DMS153 treated with DMSO at 0.1 percent for 48 hours (cell line): ENCODE measurements at regions not wholly inside any gene's neighbourhood (a gene's known extent, or its start where the extent isn't known, plus 50 kb on each side); places are given as distances from the start of the nearest gene placed in this dataset.
"Not testable (repeated sequence)": the region's sequence is repeated elsewhere in the genome, so short reads cannot be mapped to it uniquely, and the experiment has no call there.

Source experiments
- DNase-seq: peaks from one replicate; lab custom pipeline; 2025; ENCODE audit not compliant: unreplicated experiment; lab: John Stamatoyannopoulos, UW

DNA sequence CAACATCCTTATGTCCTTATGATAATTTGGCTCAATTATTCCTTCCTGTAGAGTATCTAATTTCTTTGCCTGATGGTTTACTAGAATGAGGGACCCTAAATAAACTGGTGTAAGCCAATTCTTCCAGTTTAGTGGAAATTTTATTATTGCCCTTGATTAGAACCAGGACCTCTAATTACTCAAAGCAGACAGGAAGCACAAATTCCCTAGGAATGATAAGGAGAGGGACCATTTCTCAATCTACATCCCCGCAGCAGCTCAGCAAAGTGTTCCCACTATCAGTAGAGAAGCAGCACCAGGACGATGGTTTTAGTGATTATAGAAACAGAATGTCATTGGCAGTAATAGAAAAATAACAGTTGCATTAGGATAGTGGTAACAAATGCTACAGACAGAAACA lies 97.1 kb downstream of the PLPPR4 start:
- DNase-seq, result no peak

DNA sequence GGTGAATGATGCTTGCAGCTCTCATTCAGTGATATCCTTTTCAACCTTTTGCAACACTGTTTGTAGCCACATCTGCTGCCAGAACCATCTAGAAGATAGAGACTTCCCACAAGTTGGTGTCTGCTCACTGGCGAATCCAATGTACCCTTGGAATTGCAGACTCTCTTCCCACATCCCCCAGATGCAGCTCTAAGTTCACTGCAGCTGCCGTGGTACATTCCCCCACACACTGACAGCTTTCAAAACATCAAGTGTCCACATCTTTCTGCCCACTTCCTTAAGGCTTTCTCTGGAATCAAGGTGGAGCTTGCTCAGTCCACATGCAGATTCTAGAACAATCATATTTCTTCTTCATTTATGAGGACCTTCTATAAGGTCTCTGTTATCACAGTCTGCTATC lies 99.2 kb downstream of the PLPPR4 start:
- no peak for DNase-seq

DNA sequence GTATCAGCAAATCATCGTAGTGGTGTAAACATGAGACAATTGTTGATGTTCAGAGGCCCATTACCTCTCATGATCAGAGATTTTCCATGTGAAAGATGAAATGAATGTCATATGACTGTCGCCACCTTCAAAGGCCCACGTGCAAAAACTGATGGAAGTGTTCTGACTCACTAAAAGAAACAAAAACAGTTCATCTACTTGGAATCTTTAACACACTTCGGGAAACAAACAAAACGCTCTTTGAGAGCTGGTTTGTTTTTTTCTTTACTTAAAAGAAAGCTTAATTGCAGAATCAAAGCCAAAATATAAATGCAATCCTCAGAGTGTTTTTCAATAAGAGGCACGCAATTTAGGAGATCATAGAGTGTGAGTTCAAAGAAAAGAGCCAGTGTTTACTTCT lies 100.8 kb downstream of the PLPPR4 start:
- DNase-seq, result no peak

DNA sequence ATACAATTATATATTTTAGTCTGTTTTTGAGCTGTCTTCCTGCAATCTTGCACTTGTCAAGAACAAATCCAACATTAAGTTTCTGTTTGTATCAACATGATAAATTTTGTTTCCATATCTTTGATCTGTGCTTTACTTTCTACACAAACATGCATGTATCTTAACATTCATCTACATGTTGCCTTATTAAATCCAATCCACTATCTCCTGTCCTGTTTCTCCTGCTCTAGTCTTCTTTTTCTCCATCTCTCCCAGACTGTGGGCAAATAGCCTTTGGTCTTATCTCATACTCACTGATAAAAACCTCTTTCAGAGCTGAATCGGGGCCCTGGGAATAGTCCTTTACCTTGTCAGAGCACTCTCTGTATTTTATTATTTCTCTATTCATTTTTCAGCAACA lies 101.3 kb downstream of the PLPPR4 start:
- DNase-seq, result no peak

DNA sequence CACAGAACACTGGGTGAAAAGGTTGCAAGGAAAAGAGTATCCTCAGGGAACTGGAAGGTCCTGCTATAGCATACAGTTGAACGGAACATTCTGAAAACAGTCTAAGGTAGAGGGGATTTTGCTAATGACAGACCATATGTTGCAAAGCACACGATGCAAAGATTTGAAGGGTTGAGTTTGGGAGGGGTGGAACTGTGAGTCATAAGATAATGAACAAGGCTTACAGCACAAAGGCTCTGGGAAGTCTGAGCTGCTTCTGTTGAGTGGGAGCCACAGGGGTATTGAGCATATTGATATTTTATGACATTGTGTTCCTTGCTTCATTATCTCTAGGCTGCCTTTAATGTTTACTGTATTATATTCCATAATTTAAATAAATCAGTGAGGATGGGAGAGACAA lies 104.9 kb downstream of the PLPPR4 start:
- DNase-seq, result no peak

DNA sequence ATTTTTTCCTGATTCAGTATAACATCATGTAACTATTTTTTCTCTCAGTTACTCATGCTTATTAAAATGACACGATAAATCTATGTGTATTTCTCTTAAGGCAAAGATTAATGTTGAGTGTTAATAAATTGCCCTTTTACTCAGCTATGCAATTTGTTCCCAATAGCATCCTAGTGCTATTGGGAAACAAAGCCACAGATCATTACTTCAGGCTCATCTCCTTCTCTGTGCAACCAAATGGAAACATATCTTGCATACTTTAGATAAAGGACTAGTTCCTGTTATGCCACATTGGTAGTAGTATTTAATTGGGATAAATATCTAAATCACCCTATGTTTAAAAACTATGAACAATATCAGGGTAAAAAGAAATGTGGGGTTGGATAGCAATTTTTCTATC lies 106.2 kb downstream of the PLPPR4 start:
- no peak for DNase-seq

DNA sequence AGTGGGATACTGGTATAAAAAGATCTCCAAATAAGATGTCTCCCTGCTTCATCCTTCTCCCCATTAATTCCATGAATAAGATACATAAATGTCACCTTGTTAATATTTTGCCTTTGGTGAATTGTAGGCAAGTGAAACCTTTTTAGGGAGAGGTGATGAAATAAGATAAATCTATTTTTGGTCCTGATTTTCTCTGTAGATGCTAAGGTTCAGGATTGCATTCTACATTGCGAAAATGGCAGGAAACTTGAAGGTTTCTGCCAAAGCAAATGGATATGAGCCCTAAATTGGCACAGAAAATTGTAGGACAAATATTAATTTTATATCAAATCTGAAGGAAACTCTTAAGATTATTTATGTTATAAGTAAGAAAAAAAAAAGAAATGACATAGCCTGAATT lies 107.1 kb downstream of the PLPPR4 start:
- DNase-seq, result no peak

DNA sequence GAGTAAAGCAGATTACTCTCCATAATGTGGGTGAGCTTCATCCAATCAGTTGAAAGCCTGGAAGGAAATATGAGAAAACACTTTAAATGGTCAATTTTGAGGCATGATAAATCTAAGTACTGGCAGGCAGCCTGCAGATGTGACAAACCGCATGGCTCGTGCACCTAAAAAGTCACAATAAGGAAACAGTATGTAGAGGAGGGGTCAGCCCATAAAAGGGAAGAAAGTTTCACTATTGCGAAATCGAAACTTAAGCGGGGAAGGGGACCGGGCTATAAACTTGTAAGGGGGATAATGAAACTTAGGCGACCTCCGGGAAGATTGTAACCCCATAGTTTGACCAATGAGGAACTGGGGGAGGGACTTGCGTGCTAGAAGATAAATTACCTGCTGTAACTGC lies 109.8 kb downstream of the PLPPR4 start:
- DNase-seq, result no peak

DNA sequence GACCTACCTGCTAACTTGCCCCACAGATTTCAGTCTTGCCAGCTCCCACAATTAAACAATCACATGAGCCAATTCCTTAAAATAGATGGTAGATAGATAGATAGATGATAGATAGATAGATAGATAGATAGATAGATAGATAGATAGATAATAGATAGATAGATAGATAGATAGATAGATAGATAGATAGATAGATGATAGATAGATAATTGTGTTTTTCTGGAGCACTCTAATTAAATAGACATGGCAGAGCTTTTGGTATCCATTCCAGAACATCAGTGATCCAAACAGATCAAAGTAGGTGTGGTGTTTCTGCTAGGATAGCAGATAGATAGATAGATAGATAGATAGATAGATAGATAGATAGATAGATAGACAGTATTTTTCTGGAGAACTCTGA lies 110.4 kb downstream of the PLPPR4 start:
- DNase-seq, result not testable (repeated sequence)

DNA sequence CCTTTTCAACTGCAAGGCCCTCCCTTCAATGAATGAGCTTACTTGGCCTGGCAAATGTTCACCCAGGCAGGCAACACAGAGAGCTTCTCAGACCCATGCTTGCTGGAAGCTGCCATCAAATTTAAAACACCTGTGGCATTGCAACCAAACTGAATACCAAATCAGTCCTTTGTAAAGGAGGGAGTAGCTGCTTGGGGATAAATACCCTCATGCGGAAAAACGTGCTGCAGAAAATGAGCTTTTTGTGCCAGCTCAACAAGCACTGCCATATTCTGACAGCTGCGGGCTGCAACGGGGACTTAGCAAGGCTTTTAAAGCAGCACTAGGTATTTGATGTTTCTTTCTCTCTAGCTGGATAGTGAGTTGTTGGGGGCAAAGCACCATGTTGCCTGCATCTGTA lies 119.7 kb downstream of the PLPPR4 start:
- DNase-seq, result no peak

DNA sequence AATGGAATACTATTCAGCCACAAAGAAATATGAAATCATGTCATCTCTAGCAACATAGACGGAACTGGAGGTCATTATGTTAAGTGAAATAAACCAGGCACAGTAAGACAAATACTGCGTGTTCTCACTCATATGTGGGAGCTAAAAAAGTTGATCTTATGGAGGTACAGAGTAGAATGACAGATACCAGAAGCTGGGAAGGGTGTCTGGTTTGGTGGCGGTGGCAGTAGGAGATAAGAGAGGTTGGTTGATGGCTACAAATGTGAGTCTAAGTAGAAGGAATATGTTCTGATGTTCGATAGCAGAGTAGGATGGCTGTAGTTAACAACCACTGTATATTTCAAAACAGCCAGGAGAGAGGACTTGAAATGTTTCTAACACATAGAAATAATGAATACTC lies 121.6 kb downstream of the PLPPR4 start:
- no peak for DNase-seq

DNA sequence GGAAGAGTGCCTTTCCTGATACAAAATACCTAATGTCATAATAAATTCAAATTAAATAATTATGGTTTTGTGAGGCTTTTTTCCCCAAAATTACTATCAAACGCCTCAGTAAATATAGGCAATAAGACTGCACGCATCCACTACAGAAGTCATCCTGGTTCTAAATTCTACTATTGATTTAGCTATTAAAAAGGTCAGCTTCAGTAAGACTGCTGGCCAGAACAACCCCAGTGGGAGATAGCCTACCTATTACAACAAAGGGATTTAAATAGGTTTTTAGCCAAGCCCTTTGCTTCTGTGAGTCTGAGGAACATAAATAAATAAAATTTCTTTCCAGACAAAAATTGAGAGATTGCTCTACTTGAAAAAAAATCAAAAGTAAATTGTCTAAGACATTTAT lies 132.1 kb downstream of the PLPPR4 start:
- DNase-seq, result no peak

DNA sequence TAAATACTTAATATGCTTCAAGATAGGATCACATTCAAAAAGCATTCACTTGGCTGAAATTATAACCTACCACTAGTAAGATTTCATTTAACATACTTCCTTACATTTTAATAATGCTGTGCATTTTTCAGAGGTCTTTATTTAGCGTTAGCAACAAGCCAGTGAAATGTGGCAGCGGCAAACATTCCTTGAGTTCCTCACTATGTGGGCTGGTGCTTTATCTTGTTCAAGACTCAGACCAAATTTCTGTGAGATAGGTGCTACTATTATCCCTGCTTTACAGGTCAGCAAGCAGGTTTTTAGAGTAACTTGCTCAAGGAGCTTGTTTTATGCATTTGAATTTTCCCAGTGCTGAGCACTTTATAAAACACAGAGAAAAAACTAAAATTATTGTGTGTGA lies 132.7 kb downstream of the PLPPR4 start:
- no peak for DNase-seq

DNA sequence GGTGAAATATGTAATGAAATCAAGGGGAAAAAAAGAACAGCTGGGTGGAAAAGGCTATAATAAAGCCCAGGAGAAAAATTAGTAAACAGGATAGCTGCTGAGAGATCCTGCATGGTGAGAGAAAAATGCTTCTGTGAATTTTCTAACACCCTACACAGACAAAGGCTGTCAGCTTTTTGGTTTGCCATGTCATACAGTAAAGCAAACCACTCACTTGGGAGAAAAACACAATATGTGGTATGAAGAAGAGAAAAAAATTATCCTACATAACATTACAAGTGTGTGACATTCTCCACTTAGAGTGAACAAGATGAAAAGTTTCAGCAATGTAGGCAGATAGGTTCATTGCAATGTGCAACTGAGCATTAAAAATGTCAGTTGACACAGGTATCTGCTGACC lies 133.6 kb downstream of the PLPPR4 start:
- DNase-seq, result no peak

DNA sequence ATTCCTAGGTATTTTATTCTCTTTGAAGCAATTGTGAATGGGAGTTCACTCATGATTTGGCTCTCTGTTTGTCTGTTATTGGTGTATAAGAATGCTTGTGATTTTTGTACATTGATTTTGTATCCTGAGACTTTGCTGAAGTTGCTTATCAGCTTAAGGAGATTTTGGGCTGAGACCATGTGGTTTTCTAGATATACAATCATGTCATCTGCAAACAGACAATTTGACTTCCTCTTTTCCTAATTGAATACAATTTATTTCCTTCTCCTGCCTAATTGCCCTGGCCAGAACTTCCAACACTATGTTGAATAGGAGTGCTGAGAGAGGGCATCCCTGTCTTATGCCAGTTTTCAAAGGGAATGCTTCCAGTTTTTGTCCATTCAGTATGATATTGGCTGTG lies 137.3 kb downstream of the PLPPR4 start:
- not testable (repeated sequence) for DNase-seq

DNA sequence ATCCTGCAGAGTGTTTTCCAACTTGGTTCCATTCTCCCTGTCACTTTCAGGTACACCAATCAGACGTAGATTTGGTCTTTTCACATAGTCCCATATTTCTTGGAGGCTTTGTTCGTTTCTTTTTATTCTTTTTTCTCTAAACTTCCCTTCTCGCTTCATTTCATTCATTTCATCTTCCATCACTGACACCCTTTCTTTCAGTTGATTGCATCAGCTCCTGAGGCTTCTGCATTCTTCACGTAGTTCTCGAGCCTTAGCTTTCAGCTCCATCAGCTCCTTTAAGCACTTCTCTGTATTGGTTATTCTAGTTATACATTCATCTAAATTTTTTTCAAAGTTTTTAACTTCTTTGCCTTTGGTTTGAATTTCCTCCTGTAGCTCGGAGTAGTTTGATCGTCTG lies 140.1 kb downstream of the PLPPR4 start:
- not testable (repeated sequence) for DNase-seq

DNA sequence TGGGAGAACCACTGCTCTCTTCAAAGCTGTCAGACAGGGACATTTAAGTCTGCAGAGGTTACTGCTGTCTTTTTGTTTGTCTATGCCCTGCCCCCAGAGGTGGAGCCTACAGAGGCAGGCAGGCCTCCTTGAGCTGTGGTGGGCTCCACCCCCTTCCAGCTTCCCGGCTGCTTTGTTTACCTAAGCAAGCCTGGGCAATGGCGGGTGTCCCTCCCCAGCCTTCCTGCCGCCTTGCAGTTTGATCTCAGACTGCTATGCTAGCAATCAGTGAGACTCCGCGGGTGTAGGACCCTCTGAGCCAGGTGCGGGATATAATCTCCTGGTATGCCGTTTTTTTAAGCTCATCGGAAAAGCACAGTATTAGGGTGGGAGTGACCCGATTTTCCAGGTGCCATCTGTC lies 141.0 kb downstream of the PLPPR4 start:
- not testable (repeated sequence) for DNase-seq

DNA sequence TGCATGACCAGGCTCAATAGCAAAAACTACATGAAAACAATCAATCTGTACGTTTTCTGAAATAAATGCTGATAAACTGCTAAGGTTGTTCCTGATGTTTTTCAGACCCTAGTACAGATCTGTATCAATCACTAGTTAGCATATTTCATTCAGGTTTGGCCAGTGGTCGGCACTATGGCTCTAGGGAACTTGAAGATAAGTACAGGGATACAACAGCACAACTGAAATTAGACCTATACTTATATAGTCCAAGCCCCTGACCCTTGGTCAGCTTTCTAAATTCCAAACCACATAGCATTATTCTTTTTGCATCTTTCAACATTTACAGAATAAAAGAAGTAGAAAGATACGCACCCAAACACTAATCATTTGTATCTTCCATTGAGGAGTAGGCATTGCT lies 142.7 kb downstream of the PLPPR4 start:
- no peak for DNase-seq

DNA sequence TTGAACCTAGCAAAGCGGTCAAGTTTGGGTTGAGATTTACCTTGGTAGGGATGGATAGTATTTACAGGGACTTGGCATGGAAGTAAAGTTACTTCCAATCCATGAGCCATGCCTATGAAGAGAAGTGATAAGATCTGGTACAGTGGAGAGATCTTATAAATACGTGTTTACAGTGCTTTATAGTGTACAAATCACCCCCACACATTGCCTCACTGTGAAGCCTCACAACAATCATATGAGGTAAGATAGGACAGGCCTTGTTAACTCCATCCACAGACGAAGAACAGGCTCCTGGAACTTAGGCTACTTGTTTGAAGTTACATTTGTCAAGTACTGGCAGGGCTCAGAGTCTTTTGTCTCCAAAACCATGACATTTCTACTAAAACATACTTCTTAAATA lies 159.8 kb downstream of the PLPPR4 start:
- no peak for DNase-seq

DNA sequence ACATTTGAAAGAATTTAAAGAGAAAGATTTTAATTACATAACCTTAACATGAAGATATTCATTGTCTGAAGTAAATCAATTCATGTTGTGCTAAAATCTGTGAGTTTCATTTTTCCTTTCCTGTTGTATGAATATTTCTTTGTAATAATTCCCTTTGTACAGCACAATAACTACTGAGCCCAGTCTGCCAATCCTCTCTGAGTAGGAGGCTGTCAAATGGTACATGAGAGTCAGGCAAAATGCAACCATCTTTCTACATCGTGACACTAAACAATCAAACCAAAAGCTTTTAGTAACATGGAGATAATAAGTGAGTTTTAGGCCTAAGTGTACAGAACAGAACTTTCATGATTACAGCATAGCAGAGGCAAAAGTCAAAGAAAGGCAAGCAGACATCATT lies 165.5 kb downstream of the PLPPR4 start:
- DNase-seq, result no peak

DNA sequence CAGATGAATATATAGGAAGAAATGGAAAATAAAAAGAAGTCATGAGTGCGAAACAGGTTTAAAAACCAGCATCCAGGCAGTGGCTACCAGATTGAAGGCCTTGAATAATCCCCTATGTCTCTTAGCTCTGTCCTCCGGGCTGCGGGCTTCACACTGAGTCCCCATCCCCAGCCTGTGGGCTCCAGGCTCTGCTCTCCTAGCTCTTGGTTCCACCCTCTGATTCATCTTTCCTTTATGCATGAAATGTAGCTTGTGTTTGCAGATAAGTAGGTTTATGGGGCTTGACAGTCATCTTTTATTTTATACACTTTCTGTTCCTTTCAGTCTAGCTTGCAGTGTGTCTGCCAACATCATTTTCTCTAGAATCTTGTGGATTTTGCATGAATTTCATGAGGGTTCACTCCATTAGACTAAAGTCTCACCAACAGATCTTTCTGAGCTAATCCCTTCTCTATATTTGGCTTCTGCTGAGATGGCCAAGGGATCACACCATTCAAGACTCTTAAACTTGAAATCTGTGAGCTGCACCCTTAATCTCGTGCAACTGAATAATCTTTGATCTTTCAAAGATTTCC lies 174.5 kb downstream of the PLPPR4 start:
- DNase-seq, result no peak

DNA sequence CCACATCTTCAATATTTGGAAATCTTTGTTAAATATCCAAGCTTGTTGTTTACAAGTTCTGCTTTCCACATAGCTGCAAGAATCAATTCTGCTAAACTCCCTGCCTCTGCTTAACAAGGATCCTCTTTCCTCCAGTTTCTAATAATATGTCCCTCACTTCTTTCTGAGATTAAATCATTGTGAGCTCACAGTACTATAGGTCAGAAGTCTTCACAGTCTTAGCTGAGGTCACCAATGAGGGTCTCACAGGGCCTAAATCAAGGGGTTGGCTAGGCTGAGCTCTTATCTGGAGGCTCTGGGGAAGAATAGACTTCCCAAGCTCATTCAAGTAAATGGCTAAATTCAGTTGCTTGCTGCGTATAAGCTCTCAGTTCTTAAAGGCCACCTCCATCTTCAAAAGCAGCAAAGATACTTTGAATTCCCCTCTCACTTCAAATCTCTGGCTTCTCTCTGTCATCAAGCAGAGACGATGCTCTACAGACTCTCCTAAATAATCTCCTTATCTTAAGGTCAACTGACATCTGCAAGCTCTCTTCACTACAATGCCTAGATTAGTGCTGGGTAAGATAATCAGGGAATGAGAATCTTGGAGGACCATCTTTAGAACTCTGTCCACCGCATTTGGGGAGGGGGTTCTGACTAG lies 175.3 kb downstream of the PLPPR4 start:
- no peak for DNase-seq
